Neural crest cell (in vitro differentiated cells): ENCODE measurements at regions not wholly inside any gene's neighbourhood (a gene's known extent, or its start where the extent isn't known, plus 50 kb on each side); places are given as distances from the start of the nearest gene placed in this dataset.
"Not testable (repeated sequence)": the region's sequence is repeated elsewhere in the genome, so short reads cannot be mapped to it uniquely, and the experiment has no call there.

Experiments used
- DNase-seq: peaks from one replicate; pipeline ENCODE4 v3.0.0; 2021; ENCODE audit warnings: low read depth, mixed read lengths, low spot score
- H3K27ac Mint-ChIP-seq: one replicate; pipeline ENCODE4 v1.8.0; 2021; ENCODE audit warnings: mild to moderate bottlenecking, mixed read lengths; ENCODE audit not compliant: unreplicated experiment
- H3K27me3 Mint-ChIP-seq: 2 replicates; pipeline ENCODE4 v1.8.0; 2021; ENCODE audit warnings: low read depth, mild to moderate bottlenecking, mixed read lengths
- H3K36me3 Mint-ChIP-seq: 2 replicates; pipeline ENCODE4 v1.8.0; 2021; ENCODE audit warnings: low read depth, mild to moderate bottlenecking, mixed read lengths
- H3K4me1 Mint-ChIP-seq: 2 replicates; pipeline ENCODE4 v1.8.0; 2021; ENCODE audit warnings: mixed read lengths
- H3K4me3 Mint-ChIP-seq: one replicate; pipeline ENCODE4 v1.8.0; 2021; ENCODE audit warnings: mild to moderate bottlenecking, mixed read lengths
- H3K9me3 Mint-ChIP-seq: 2 replicates; pipeline ENCODE4 v1.8.0; 2021; ENCODE audit warnings: mixed read lengths
- TF ChIP-seq, protein P1 (sequence below): fragments of 200-600 bp; sonication (generic); conservative IDR thresholded peaks from 2 replicates; pipeline ENCODE4 v1.5.0; 2021; ENCODE audit warnings: antibody characterized with exemption, mild to moderate bottlenecking

- no peaks in the 10 kb centered on the region for H3K9me3 Mint-ChIP-seq
- no peak for DNase-seq
- no peaks in the 10 kb centered on the region for H3K36me3 Mint-ChIP-seq
- no peaks in the 10 kb centered on the region for H3K27me3 Mint-ChIP-seq
- TF ChIP-seq, protein P1, sequence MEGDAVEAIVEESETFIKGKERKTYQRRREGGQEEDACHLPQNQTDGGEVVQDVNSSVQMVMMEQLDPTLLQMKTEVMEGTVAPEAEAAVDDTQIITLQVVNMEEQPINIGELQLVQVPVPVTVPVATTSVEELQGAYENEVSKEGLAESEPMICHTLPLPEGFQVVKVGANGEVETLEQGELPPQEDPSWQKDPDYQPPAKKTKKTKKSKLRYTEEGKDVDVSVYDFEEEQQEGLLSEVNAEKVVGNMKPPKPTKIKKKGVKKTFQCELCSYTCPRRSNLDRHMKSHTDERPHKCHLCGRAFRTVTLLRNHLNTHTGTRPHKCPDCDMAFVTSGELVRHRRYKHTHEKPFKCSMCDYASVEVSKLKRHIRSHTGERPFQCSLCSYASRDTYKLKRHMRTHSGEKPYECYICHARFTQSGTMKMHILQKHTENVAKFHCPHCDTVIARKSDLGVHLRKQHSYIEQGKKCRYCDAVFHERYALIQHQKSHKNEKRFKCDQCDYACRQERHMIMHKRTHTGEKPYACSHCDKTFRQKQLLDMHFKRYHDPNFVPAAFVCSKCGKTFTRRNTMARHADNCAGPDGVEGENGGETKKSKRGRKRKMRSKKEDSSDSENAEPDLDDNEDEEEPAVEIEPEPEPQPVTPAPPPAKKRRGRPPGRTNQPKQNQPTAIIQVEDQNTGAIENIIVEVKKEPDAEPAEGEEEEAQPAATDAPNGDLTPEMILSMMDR: peak; percentile 67
- no peak overlapping the region for H3K4me3 Mint-ChIP-seq
- no peak overlapping the region for H3K27ac Mint-ChIP-seq
- peaks cover 32% of the 10 kb centered on the region for H3K4me1 Mint-ChIP-seq
These were observed 1469.5 kb upstream of the GOT2 start for GRCh38 chr16:60203525-60204124.

GRCh38 chr16:60200729-60201128 is 1466.6 kb upstream of the GOT2 start:
- peaks cover 29% of the 10 kb centered on the region for H3K4me1 Mint-ChIP-seq
- H3K27me3 Mint-ChIP-seq, DNase-seq, H3K36me3 Mint-ChIP-seq, H3K27ac Mint-ChIP-seq, H3K4me3 Mint-ChIP-seq, H3K9me3 Mint-ChIP-seq: not testable (repeated sequence)

- TF ChIP-seq, protein P1: no peak
- DNase-seq: no peak
- Mint-ChIP-seq H3K4me1 (peaks cover 29% of the 10 kb centered on the region), H3K4me3 (no peak overlapping the region), H3K9me3 (no peaks in the 10 kb centered on the region), H3K27me3 (no peaks in the 10 kb centered on the region), H3K27ac (no peak overlapping the region), H3K36me3 (no peaks in the 10 kb centered on the region)
These were observed 1466.0 kb upstream of the GOT2 start for GRCh38 chr16:60200161-60200560.

DNA sequence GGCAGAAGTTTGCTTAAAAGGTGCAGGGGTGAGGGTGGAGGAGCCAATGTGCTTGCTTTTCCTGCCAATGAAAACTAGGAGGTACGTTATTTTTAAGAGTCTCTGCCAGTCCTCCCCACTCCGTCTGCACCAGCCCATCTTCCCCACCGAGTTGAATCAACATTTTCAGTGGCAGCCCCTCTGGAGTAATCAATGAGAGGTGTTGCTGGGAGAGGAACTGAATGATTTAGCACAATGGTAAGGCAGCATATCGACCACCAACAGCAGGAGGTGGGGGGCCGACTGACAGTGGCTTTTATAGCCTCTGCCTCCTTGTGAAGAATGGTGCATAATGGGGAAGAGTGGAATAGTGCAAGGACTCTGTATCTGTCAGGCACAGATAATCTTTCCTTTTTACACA is 1465.0 kb upstream of the GOT2 start:
- Mint-ChIP-seq H3K27me3 (no peaks in the 10 kb centered on the region), H3K4me1 (peaks cover 29% of the 10 kb centered on the region), H3K4me3 (no peak overlapping the region), H3K36me3 (no peaks in the 10 kb centered on the region), H3K27ac (peak overlapping the region; percentile 28), H3K9me3 (peaks cover 3% of the 10 kb centered on the region)
- DNase-seq: no peak
- TF ChIP-seq, protein P1: no peak

- H3K27ac Mint-ChIP-seq: no peak overlapping the region
- TF ChIP-seq, protein P1: no peak
These were observed 1447.4 kb upstream of the GOT2 start for GRCh38 chr16:60181536-60181935.

GRCh38 chr16:60180609-60181008 is 1446.5 kb upstream of the GOT2 start:
- no peak for DNase-seq
- Mint-ChIP-seq H3K27ac (no peak overlapping the region), H3K27me3 (peaks cover 2% of the 10 kb centered on the region), H3K36me3 (no peaks in the 10 kb centered on the region), H3K9me3 (no peaks in the 10 kb centered on the region), H3K4me3 (no peak overlapping the region), H3K4me1 (no peaks in the 10 kb centered on the region)
- TF ChIP-seq, protein P1: no peak

More at GRCh38 chr16:60181536-60181935, 1447.4 kb upstream of the GOT2 start:
- Mint-ChIP-seq H3K9me3 (no peaks in the 10 kb centered on the region), H3K4me1 (no peaks in the 10 kb centered on the region), H3K36me3 (no peaks in the 10 kb centered on the region), H3K4me3 (no peak overlapping the region), H3K27me3 (peaks cover 2% of the 10 kb centered on the region)
- no peak for DNase-seq
